ENCODE measurements at regions not wholly inside any gene's neighbourhood (a gene's known extent, or its start where the extent isn't known, plus 50 kb on each side); places are given as distances from the start of the nearest gene placed in this dataset.

DNA sequence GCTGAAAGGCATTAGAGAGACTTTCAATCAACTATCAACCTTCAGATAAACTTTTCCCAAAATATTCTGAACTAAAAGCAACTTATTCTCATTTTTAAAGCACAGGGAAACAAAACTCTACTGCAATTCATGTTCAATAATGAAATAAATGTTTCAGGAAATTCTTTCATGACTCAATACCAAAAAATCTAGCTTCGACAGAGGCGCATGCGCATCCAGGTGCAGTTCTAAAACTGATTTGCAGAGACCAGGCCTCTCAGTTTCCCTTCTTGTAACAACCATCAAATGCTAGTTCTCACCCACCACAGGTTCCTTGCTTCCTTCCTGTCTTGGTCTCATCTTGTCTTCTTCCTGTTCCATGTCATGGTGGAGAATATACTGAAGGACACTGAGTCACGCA, 55.3 kb upstream of the NRBF2 start:
- TF ChIP-seq, protein P1, sequence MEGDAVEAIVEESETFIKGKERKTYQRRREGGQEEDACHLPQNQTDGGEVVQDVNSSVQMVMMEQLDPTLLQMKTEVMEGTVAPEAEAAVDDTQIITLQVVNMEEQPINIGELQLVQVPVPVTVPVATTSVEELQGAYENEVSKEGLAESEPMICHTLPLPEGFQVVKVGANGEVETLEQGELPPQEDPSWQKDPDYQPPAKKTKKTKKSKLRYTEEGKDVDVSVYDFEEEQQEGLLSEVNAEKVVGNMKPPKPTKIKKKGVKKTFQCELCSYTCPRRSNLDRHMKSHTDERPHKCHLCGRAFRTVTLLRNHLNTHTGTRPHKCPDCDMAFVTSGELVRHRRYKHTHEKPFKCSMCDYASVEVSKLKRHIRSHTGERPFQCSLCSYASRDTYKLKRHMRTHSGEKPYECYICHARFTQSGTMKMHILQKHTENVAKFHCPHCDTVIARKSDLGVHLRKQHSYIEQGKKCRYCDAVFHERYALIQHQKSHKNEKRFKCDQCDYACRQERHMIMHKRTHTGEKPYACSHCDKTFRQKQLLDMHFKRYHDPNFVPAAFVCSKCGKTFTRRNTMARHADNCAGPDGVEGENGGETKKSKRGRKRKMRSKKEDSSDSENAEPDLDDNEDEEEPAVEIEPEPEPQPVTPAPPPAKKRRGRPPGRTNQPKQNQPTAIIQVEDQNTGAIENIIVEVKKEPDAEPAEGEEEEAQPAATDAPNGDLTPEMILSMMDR (conservative IDR thresholded peaks at IDR 0.05) = no peak
- no peak for TF ChIP-seq ZFX (IDR thresholded peaks at IDR 0.05)
- H3K27ac ChIP-seq = no peak overlapping the region

DNA sequence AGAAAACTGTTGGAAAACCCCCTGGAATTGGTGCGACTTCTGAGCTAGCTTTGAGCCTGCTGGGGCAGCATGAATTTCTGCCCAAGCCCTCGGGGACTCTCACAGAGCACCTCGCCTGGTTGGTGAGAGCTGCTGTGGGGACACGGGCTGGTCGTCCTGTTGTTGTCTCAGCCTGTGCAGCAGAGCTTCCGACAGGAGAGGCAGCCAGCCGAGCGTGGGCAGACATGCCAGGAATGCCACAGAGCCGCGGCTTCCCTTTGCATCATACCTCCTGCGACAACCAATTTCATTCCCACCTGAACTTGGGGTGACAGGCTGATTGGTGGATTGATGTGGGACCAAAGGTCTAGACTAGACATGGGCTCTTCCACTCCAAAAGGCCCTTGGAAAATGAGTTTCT, 60.2 kb upstream of the NRBF2 start:
- H3K27ac ChIP-seq = no peak overlapping the region
- TF ChIP-seq, protein P1 (conservative IDR thresholded peaks at IDR 0.05) = no peak
- no peak for TF ChIP-seq ZFX (IDR thresholded peaks at IDR 0.05)

DNA sequence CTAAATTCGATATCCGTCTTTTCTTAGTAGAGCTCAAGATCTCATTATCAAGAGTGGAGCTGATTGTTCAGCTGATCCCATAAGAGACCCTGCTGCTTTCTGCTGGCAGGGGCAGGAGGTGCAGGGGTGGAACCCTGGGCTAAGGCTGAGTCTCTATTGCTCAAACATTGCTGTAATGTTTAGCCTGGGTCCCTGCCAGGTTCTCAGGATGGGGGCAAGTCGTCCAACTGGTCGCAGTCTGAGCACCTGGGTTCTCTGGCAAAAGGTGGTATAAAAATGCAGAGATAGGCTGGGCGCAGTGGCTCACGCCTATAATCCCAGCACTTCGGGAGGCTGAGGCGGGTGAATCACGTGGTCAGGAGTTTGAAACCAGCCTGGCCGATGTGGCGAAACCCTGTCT, 62.0 kb upstream of the NRBF2 start:
- TF ChIP-seq, protein P1 (conservative IDR thresholded peaks at IDR 0.05) = no peak
- no peak for TF ChIP-seq ZFX (IDR thresholded peaks at IDR 0.05)
- no peak overlapping the region for H3K27ac ChIP-seq

DNA sequence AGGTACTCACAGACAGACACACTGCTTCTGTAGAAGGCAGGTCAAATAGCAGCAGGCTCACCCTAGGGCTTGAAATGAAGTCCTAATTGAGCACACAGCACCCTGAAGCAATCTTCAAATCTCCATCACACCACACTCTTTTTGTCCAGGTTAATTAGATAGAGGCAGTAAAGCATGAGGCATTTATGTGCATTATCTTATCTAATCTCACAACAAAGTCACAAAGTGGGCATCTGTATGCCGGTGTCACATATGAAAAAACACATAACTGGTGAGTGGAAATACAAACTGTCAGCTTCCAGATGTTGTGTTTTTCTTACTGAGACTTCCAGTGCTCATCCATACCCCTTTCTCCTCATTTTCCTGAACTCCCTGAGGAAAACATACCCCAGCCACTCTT, 63.8 kb upstream of the NRBF2 start:
- TF ChIP-seq ZFX (IDR thresholded peaks at IDR 0.05) = no peak
- TF ChIP-seq, protein P1 (conservative IDR thresholded peaks at IDR 0.05) = no peak
- no peak overlapping the region for H3K27ac ChIP-seq

DNA sequence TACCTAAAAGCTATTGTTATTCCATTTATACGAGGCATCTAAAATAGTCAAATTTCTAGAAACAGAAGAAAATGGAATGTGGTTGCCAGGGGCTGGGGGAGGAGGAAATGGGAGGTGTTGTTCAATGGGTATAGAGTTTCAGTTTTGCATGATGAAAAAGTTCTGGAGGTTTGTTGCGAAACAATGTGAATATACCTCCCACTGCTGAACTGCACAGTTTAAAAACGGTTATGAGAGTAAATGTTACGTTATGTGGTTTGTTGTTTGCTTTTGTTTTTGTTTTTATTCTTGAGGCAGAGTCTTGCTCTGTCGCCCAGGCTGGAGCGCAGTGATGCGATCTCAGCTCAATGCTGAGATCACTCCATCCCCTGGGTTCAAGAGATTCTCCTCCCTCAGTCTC, 64.9 kb upstream of the NRBF2 start:
- H3K27ac ChIP-seq = no peak overlapping the region
- TF ChIP-seq, protein P1 (conservative IDR thresholded peaks at IDR 0.05) = no peak
- TF ChIP-seq ZFX (IDR thresholded peaks at IDR 0.05) = no peak

DNA sequence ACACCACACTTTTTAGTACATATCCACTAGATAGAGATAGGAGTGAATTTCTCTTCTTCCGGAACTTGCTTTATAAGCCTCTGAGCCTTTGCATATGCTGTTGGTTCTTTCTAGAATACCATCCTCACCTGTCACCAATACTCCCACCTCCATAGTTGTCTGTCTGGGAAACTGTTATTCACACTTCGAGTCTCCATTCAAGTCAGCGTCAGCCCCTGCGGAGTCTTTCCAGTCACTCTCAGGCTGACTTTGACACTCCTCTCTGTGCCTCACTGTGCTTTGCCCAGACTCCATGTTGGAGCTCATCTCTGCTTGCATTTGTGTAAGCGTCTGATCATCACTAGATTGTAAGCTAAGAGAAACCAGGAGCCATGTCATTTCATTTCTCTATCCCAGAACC, 66.5 kb upstream of the NRBF2 start:
- H3K27ac ChIP-seq = no peak overlapping the region
- no peak for TF ChIP-seq ZFX (IDR thresholded peaks at IDR 0.05)
- TF ChIP-seq, protein P1 (conservative IDR thresholded peaks at IDR 0.05) = no peak

DNA sequence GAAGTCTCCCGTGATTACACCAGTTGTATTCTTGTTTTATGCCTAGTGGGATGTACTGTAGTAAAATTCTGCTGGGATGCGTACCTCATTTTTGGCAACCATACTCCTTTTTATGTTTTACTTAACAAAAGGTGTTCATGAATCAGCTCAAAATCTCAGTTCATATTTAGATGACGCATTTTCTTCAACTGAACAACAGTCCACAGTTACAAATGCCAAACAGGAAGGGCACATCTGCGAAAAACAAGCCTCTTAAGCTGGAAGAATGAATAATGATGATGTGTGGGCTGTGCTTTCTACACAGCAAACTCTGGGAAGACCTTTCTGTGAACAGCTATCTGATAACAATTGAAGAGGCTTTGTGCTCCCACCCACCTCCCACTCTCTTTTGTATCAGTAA, 68.4 kb upstream of the NRBF2 start:
- TF ChIP-seq, protein P1 (conservative IDR thresholded peaks at IDR 0.05) = no peak
- no peak for TF ChIP-seq ZFX (IDR thresholded peaks at IDR 0.05)
- H3K27ac ChIP-seq = no peak overlapping the region

All from C4-2B (cell line).